ENCODE measurements at regions not wholly inside any gene's neighbourhood (a gene's known extent, or its start where the extent isn't known, plus 50 kb on each side); places are given as distances from the start of the nearest gene placed in this dataset.

GRCh38 chr12:62136496-62136895, 123.7 kb upstream of the USP15 start:
- TF ChIP-seq, protein P1, sequence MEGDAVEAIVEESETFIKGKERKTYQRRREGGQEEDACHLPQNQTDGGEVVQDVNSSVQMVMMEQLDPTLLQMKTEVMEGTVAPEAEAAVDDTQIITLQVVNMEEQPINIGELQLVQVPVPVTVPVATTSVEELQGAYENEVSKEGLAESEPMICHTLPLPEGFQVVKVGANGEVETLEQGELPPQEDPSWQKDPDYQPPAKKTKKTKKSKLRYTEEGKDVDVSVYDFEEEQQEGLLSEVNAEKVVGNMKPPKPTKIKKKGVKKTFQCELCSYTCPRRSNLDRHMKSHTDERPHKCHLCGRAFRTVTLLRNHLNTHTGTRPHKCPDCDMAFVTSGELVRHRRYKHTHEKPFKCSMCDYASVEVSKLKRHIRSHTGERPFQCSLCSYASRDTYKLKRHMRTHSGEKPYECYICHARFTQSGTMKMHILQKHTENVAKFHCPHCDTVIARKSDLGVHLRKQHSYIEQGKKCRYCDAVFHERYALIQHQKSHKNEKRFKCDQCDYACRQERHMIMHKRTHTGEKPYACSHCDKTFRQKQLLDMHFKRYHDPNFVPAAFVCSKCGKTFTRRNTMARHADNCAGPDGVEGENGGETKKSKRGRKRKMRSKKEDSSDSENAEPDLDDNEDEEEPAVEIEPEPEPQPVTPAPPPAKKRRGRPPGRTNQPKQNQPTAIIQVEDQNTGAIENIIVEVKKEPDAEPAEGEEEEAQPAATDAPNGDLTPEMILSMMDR (IDR thresholded peaks at IDR 0.05): no peak
- intact Hi-C loops (cut with DNase I): no loop called here
- no peaks in the 10 kb centered on the region for H3K4me1 ChIP-seq
- no peak overlapping the region for H3K27ac ChIP-seq
- no peak for DNase-seq
- no peak overlapping the region for H3K9ac ChIP-seq (ENCODE audit: low read depth in 2 of 2, low read length in 2 of 2)
- no peak overlapping the region for H3K4me3 ChIP-seq
- H3K36me3 ChIP-seq: no peaks in the 10 kb centered on the region
- H3K27me3 ChIP-seq: no peaks in the 10 kb centered on the region
- H3K9me3 ChIP-seq: no peaks in the 10 kb centered on the region

DNA sequence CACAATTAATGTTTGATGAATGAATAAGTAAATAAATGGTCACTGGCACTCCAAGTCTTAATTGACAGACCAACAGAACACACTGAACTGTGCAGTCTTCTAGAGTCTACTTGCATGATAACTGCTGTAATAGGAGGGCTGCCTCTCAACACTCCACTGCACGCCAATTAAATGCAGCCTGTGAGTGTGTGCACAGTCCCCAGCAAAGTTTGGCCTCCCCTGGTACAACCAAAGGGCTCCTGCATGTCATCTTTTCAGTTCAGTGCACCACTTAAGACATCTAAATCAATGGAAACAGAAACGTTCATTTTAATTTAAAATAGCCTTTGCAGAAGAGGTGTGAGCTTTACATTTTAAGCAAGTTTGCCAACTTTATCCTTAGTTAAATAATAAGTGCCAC, 121.7 kb upstream of the USP15 start:
- H3K4me3 ChIP-seq: no peak overlapping the region

GRCh38 chr12:62146318-62146717, 113.9 kb upstream of the USP15 start:
- intact Hi-C loops (cut with DNase I): no loop called here
- Histone ChIP-seq H3K9ac (ENCODE audit: low read depth in 2 of 2, low read length in 2 of 2) (no peak overlapping the region), H3K4me1 (no peaks in the 10 kb centered on the region), H3K9me3 (no peaks in the 10 kb centered on the region), H3K27ac (no peak overlapping the region), H3K36me3 (no peaks in the 10 kb centered on the region), H3K4me3 (no peak overlapping the region), H3K27me3 (no peaks in the 10 kb centered on the region)
- DNase-seq: no peak
- TF ChIP-seq, protein P1 (IDR thresholded peaks at IDR 0.05): no peak

More for the DNA sequence above, 121.7 kb upstream of the USP15 start:
- intact Hi-C loops (cut with DNase I): no loop called here
- H3K9ac ChIP-seq (ENCODE audit: low read depth in 2 of 2, low read length in 2 of 2): no peak overlapping the region
- TF ChIP-seq, protein P1 (IDR thresholded peaks at IDR 0.05): no peak
- no peak overlapping the region for H3K27ac ChIP-seq
- no peaks in the 10 kb centered on the region for H3K36me3 ChIP-seq
- H3K9me3 ChIP-seq: no peaks in the 10 kb centered on the region
- no peaks in the 10 kb centered on the region for H3K4me1 ChIP-seq
- no peaks in the 10 kb centered on the region for H3K27me3 ChIP-seq
- no peak for DNase-seq

- H3K27ac ChIP-seq: no peak overlapping the region
- H3K27me3 ChIP-seq: no peaks in the 10 kb centered on the region
- no peak overlapping the region for H3K9ac ChIP-seq (ENCODE audit: low read depth in 2 of 2, low read length in 2 of 2)
- intact Hi-C loops (cut with DNase I): no loop called here
- TF ChIP-seq, protein P1 (IDR thresholded peaks at IDR 0.05): no peak
- no peaks in the 10 kb centered on the region for H3K9me3 ChIP-seq
- no peaks in the 10 kb centered on the region for H3K4me1 ChIP-seq
- H3K36me3 ChIP-seq: no peaks in the 10 kb centered on the region
- H3K4me3 ChIP-seq: no peak overlapping the region
- DNase-seq: no peak
Measured at GRCh38 chr12:62158013-62158412, 102.2 kb upstream of the USP15 start.

GRCh38 chr12:62158461-62159360, 101.5 kb upstream of the USP15 start:
- Histone ChIP-seq H3K4me3 (no peak overlapping the region), H3K9me3 (no peaks in the 10 kb centered on the region), H3K36me3 (no peaks in the 10 kb centered on the region), H3K27ac (no peak overlapping the region), H3K4me1 (no peaks in the 10 kb centered on the region), H3K9ac (ENCODE audit: low read depth in 2 of 2, low read length in 2 of 2) (no peak overlapping the region), H3K27me3 (no peaks in the 10 kb centered on the region)
- TF ChIP-seq, protein P1 (IDR thresholded peaks at IDR 0.05): no peak
- DNase-seq: no peak
- intact Hi-C loops (cut with DNase I): no loop called here

Data from colonic mucosa (tissue), 4 donors.